Muscle of leg (tissue), 3 donors: ENCODE measurements at regions not wholly inside any gene's neighbourhood (a gene's known extent, or its start where the extent isn't known, plus 50 kb on each side); places are given as distances from the start of the nearest gene placed in this dataset.

Experiments used
- DNase-seq: peaks from one replicate; pipeline ENCODE4 v3.0.0; 2013
- H3K27ac ChIP-seq: one replicate; pipeline ENCODE4 v1.5.1; 2013; ENCODE audit warnings: mild to moderate bottlenecking, low read length, control low read depth
- H3K27me3 ChIP-seq: one replicate; pipeline ENCODE4 v1.6.1; 2013; ENCODE audit warnings: low read length; ENCODE audit not compliant: control insufficient read depth, insufficient read depth
- H3K36me3 ChIP-seq: one replicate; pipeline ENCODE4 v1.6.1; 2013; ENCODE audit warnings: low read length; ENCODE audit not compliant: control insufficient read depth, insufficient read depth
- H3K4me1 ChIP-seq: one replicate; pipeline ENCODE4 v1.6.1; 2013; ENCODE audit warnings: low read length; ENCODE audit not compliant: control insufficient read depth, insufficient read depth
- H3K4me3 ChIP-seq: one replicate; pipeline ENCODE4 v1.5.1; 2013; ENCODE audit warnings: low read length, control low read depth
- H3K9me3 ChIP-seq: replicated peaks from 2 replicates; pipeline ENCODE4 v1.6.1; 2013; ENCODE audit warnings: low read depth, low read length; ENCODE audit not compliant: control insufficient read depth
- WGBS: methylation state at CpG from one replicate; pipeline ENCODE4 v1.1.5; 2013; ENCODE audit warnings: missing lambda C conversion rate; ENCODE audit not compliant: insufficient coverage; 5-methylcytosine and 5-hydroxymethylcytosine counted together

DNA sequence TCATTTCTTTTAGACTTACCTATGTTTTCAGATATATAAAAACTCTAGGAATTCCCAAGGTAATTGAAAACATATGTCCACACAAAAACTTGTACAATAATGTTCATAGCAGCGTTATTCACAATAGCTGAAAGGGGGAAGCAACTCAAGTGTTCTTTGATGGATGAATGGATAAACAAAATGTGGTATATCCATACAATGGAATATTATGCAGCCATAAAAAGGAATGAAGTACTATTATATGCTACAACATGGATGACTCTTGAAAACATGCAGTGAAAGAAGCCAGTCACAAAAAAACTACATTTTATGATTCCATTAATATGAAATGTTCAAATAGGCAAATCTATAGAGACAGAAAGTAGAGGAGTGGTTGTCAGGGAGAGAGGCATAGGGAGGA, 62.2 kb upstream of the WDR26 start:
- H3K36me3 ChIP-seq, result no peaks in the 10 kb centered on the region
- no peak overlapping the region for H3K4me3 ChIP-seq
- peaks cover 13% of the 10 kb centered on the region for H3K4me1 ChIP-seq
- WGBS, result no CpG with 5 or more reads among the region's 1 CpG
- no peaks in the 10 kb centered on the region for H3K27me3 ChIP-seq
- DNase-seq, result no peak
- peaks cover 3% of the 10 kb centered on the region for H3K9me3 ChIP-seq
- no peak overlapping the region for H3K27ac ChIP-seq

DNA sequence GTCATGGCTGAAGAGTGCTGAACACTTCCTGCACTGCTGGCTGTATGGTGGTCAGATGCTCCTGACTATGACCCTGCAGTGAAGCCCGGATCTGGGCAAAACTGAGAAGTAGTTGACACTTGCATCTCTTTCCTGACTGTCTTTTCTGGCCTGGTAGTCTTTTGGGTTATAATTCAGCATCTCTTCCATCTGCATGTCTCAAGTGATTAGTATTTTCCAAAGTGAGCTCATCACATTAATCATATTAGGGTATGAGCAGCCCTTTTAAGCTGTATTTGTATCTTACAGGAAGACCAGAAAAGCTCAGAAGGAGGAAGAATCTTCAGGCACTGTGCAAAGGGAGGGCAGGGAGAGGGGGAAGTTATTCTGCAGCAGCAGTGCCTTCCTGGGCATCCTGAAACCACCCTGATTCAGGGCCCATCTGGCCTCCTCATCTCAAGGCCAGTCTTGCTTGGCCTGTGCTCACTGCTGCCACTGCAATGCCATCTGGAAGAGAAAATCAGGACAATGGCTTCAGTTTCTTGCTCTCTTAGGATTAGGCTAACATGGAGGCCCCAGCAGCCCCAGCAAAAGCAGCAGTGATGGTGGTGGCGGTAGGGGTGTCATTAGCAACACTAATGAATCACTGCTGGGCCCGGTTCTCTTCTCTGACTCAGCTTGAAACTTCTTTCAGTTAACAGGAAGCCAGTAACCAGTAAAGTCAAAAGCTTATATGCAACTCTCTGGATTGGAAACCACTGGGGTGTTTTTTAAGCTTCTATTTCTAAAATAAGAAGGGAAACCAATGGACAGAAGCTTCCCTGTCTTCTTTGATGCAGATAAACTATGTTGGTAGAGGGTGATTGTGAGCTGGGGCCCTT, 63.3 kb upstream of the WDR26 start:
- Histone ChIP-seq H3K27me3 (no peaks in the 10 kb centered on the region), H3K4me3 (no peak overlapping the region), H3K4me1 (peaks cover 22% of the 10 kb centered on the region), H3K27ac (peak overlapping the region; percentile 63), H3K9me3 (peaks cover 3% of the 10 kb centered on the region), H3K36me3 (no peaks in the 10 kb centered on the region)
- WGBS, result 100% methylated on average over 1 of the region's 3 CpGs
- peak; percentile 44 for DNase-seq

DNA sequence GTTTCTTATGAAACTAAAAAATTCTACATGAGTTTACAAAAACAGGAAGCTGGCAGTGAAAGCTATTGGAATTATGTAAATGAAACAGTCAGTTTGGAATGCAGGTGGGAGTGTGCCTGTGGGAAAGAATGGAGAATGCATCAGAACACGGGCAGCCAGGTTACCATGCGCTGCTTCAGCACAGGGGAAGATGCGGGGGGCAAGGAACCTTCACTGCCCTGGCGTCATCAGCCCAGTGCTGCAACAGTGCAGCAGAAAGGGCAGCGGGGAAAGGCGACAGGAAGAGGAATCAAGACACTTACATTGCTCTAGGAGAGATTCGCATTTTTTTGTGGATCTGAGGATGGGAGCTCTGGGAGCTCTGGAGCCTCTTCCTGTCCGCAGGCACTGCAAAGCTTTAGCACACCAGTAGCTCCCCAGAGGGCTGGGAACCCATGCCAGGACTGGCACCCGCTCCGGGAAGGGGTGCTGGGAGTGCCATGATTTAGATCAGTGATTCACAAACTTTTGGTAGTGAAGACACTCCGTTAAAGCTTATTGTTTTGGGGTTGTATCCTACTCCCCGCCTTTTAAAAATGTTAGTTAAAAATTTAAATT, 64.1 kb upstream of the WDR26 start:
- H3K4me1 ChIP-seq, result peaks cover 29% of the 10 kb centered on the region
- peak overlapping the region; percentile 63 for H3K27ac ChIP-seq
- H3K36me3 ChIP-seq, result no peaks in the 10 kb centered on the region
- H3K9me3 ChIP-seq, result peaks cover 3% of the 10 kb centered on the region
- no peaks in the 10 kb centered on the region for H3K27me3 ChIP-seq
- DNase-seq, result peak; percentile 28
- no peak overlapping the region for H3K4me3 ChIP-seq
- WGBS, result 31% methylated on average over 9 of the region's 12 CpGs

DNA sequence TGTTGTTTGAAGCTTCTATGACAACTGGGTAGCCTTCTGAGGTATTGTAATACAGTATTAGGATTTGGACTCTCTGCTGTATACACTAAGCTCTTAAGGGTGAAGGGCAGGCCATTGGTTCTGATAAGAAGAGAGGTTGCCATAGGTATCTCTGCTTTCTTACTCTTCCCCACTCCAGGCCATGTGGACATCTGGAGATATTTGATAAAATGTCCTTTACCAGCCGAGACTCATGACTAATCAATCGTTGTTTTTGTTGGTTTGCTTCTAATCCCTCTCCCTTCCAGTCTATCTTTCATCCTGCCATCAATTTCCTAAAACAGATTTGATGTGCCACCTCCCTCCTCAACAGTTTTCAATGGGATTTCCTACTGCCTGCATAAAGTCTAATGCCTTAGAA, 64.6 kb upstream of the WDR26 start:
- H3K9me3 ChIP-seq, result peaks cover 3% of the 10 kb centered on the region
- DNase-seq, result no peak
- peaks cover 35% of the 10 kb centered on the region for H3K4me1 ChIP-seq
- no peaks in the 10 kb centered on the region for H3K27me3 ChIP-seq
- H3K27ac ChIP-seq, result no peak overlapping the region
- H3K4me3 ChIP-seq, result no peak overlapping the region
- WGBS, result no CpG with 5 or more reads among the region's 2 CpGs
- H3K36me3 ChIP-seq, result no peaks in the 10 kb centered on the region

DNA sequence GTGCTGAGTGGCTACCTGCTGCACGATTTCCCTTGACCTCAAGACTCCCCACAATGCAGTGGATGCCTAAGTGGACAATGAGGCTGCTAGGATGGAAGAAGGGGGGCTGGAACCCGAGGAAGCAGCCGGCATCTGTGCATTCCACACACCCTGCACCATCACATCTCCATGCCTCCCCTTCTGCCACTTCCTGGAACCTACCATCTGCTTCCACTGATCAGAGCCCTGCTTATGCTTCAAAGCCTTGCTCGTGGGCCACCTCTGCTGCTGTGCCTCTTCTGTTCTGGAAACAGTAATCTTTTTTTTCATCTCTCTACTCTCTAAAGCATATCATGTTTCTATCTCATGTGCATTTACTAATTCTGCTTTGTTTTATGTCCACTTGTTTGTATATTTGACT, 66.2 kb upstream of the WDR26 start:
- Histone ChIP-seq H3K4me3 (no peak overlapping the region), H3K36me3 (no peaks in the 10 kb centered on the region), H3K27me3 (no peaks in the 10 kb centered on the region), H3K9me3 (peaks cover 3% of the 10 kb centered on the region), H3K4me1 (peaks cover 36% of the 10 kb centered on the region), H3K27ac (no peak overlapping the region)
- no peak for DNase-seq
- WGBS, result 42% methylated on average over 3 of the region's 4 CpGs

DNA sequence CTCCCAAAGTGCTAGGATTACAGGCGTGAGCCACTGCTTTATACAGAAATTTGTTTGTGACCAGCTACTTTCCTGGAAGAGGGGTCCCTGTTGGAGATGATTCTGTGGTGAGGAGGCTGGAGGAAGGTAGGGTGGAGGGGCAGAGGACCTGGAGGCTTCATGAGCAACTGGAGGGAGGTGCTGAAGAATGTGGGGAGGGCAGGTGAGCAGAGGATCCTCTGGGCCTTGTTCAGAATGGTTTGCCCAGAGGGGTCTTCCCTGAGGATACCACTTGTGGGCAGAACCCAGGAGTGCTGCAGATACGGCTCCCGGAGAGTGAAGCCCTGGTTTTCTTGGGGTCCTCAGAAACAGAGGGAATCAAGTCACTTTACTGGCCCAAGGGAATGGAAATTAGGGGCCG, 67.2 kb upstream of the WDR26 start:
- no peak overlapping the region for H3K4me3 ChIP-seq
- no peak for DNase-seq

DNA sequence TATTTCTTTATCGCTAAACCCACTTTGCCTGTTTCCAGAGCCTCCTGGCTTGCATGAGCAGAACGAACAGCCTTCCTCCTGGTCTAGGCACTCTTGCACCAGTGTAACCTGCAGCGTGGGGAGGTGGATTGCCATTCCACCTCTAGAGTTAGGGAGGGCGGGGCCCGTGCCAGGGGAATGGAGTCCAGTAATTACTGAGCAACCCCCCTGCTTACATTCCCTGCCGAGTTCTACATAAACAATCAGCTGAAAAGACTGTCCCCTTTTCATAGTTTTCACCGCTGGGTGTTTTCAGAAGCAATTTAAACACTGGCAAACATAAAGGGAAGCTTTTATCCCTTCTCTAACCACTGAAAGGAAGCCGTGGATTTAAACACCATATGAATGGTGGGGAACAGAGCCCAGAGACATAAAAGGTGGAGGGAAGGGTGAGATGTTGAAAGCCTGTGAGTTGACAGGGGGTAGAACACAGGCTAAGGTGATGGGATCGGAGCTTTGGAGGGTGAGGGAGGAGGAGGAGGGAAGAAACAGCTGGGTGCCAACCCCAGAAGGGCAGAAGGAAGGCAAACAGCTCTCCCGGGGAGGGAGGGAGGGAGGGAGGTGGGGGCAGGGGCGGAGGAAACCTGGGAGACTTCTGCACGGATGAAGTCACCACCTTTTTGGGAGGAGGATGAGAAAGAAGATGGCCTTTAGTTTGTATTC, 68.0 kb upstream of the WDR26 start:
- Histone ChIP-seq H3K27me3 (no peaks in the 10 kb centered on the region), H3K4me3 (no peak overlapping the region), H3K9me3 (no peaks in the 10 kb centered on the region), H3K4me1 (peaks cover 40% of the 10 kb centered on the region), H3K36me3 (no peaks in the 10 kb centered on the region), H3K27ac (peak overlapping the region; percentile 47)
- 47% methylated on average over 6 of the region's 12 CpGs for WGBS
- DNase-seq, result peak; percentile 21

More for the DNA sequence above, 67.2 kb upstream of the WDR26 start:
- WGBS, result 96% methylated on average over 2 of the region's 4 CpGs
- H3K27me3 ChIP-seq, result no peaks in the 10 kb centered on the region
- peaks cover 41% of the 10 kb centered on the region for H3K4me1 ChIP-seq
- H3K9me3 ChIP-seq, result peaks cover 2% of the 10 kb centered on the region
- no peaks in the 10 kb centered on the region for H3K36me3 ChIP-seq
- no peak overlapping the region for H3K27ac ChIP-seq

DNA sequence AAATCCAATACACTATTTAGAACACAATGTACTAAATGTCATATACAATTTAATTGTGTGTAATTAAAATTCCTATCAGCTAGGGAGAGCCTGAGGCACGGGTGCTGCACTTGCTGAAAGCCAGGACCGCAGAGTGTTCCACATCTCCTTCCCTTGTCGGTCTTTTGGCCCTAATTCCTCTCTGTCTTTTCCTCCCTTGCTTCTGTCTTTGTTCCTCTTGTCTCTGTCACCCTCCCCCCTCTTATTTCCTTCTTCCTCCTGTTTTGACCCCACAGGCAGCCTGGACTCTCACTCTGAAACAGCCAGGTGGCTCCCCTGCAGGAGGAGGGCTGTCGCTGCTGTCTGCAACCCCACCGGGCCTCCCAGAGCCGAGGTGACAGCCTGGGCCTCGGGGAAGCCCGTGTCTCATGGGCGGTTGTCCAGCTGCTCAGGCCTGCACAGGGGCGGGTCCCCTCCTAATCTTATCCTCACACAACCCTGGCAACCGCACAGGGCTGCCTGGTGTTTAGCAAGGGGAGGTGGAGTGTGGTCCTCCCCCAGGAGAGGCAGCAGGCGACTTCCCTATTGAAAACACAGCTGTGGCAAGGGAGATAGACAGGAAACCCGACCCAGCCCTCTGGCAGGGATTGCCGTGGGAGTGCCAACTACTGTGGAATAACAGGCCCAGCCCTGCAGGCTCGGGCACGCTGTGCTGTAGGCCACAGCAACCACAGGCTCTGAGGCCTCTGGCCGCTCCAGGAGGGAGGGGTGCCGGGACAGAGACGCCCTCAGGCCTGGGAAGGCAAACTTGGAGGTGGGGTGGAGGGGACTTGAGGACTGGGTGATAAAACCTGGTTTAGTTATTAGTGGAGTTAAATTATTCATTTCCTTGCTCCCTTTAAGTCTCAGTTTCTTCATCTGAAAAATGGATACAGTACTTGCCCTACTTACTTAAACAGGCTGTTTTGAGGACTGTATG, 68.8 kb upstream of the WDR26 start:
- peaks cover 36% of the 10 kb centered on the region for H3K4me1 ChIP-seq
- WGBS, result 3% methylated on average over 13 of the region's 19 CpGs
- no peaks in the 10 kb centered on the region for H3K9me3 ChIP-seq
- DNase-seq, result peak; percentile 95
- no peaks in the 10 kb centered on the region for H3K27me3 ChIP-seq
- H3K4me3 ChIP-seq, result no peak overlapping the region
- peak overlapping the region; percentile 80 for H3K27ac ChIP-seq
- no peaks in the 10 kb centered on the region for H3K36me3 ChIP-seq

DNA sequence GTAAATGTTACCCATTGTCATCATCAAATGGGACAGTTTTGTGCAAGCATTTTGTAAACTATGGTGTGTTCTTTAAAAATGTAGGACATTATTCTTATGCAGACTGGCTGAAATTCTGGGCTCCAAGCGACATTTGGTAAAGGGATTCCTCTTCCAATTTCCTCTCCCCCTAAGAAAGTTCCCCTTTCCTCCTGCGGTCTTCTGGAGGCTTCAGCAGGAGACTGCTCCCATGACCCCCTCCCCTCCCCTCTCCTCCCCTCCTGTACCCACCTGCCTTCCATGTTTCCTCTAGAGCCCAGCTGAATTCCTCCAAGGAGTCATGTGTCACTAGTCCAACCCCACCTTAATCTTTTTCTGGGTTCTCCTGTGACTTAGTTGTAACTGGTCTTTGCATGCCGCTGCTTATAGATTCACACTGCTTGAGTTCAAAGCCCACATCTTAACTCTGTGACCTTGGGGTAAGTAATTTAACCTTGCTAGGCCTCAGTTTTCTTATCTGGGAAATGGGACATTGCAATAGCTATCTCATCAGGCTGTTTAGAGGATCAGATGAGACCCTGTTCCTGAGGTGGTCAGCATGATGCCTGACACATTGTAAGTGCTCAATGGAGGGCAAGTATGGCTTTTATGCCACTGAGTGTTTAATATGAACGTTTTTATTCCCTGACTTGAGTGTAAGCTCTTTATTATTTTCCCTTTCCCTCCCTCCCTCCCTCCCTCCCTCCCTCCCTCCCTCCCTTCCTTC, 69.9 kb upstream of the WDR26 start:
- Histone ChIP-seq H3K9me3 (no peaks in the 10 kb centered on the region), H3K4me1 (peaks cover 32% of the 10 kb centered on the region), H3K4me3 (no peak overlapping the region), H3K27ac (peak overlapping the region; percentile 76), H3K36me3 (no peaks in the 10 kb centered on the region), H3K27me3 (no peaks in the 10 kb centered on the region)
- 44% methylated on average over 1 of the region's 4 CpGs for WGBS
- no peak for DNase-seq
